Endothelial cell of umbilical vein (primary cell): ENCODE measurements at regions not wholly inside any gene's neighbourhood (a gene's known extent, or its start where the extent isn't known, plus 50 kb on each side); places are given as distances from the start of the nearest gene placed in this dataset.

Source experiments
- EZH2 ChIP-seq: IDR thresholded peaks from 2 replicates; pipeline ENCODE4 v1.6.1; 2012; ENCODE audit warnings: borderline replicate concordance, low read depth, mild to moderate bottlenecking, moderate library complexity, low read length, inconsistent platforms; ENCODE audit not compliant: severe bottlenecking
- FOS ChIP-seq: IDR thresholded peaks from 2 replicates; pipeline ENCODE4 v1.6.1; 2011; ENCODE audit warnings: mild to moderate bottlenecking, low read length, moderate library complexity, borderline replicate concordance; ENCODE audit not compliant: insufficient read depth
- GATA2 ChIP-seq: IDR thresholded peaks from 2 replicates; pipeline ENCODE4 v1.7.0; 2011; ENCODE audit warnings: low read depth, mild to moderate bottlenecking, moderate library complexity, mixed read lengths, low read length; ENCODE audit not compliant: insufficient read length, insufficient read depth
- JUN ChIP-seq: IDR thresholded peaks from 2 replicates; pipeline ENCODE4 v1.6.1; 2011; ENCODE audit warnings: borderline replicate concordance, low read depth; ENCODE audit not compliant: insufficient read length, insufficient read depth
- MYC ChIP-seq: IDR thresholded peaks from one replicate; pipeline ENCODE4 v1.6.1; 2011; ENCODE audit warnings: mild to moderate bottlenecking, low read depth, low read length
- POLR2A ChIP-seq: IDR thresholded peaks from 2 replicates; pipeline ENCODE4 v1.6.1; 2012; ENCODE audit warnings: low read depth, mild to moderate bottlenecking, control low read depth, low read length
- POLR2AphosphoS5 ChIP-seq: IDR thresholded peaks from 2 replicates; pipeline ENCODE4 v1.6.1; 2012; ENCODE audit warnings: low read depth, mild to moderate bottlenecking, control low read depth, low read length, moderate library complexity; ENCODE audit not compliant: insufficient read depth
- TF ChIP-seq, protein P1 (sequence below), 2 donors: IDR thresholded peaks; 1 replicate in 1 of 2; 2 replicates in 1 of 2; pipeline ENCODE4 v1.5.1; 2011; ENCODE audit warnings: low read length in 2 of 2, mild to moderate bottlenecking in 2 of 2, moderate library complexity in 2 of 2, control low read depth in 1 of 2, inconsistent platforms in 1 of 2, low read depth in 1 of 2; ENCODE audit not compliant: insufficient read depth in 1 of 2; ENCODE audit errors: extremely low read depth in 1 of 2
- TF ChIP-seq, protein P2 (sequence below): IDR thresholded peaks from 2 replicates; pipeline ENCODE4 v1.6.1; 2011; ENCODE audit not compliant: insufficient read depth, insufficient read length

DNA sequence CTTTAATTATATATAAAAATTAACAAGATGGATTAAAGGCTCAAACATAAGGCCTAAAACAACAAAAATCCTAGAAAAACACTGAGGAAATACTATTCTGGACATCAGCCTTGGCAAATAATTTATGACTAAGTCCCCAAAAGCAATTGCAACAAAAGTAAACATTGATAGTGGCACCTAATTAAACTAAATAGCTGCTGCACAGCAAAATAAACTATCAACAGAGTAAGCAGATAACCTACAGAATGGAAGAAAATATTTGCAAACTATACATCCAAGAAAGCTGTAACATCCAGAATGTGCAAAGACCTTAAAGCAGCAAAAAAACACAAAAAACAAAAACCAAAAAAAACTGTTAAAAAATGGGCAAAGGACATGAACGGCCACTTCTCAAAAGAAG, 384.0 kb upstream of the SEMA3D start:
- TF ChIP-seq, protein P1, sequence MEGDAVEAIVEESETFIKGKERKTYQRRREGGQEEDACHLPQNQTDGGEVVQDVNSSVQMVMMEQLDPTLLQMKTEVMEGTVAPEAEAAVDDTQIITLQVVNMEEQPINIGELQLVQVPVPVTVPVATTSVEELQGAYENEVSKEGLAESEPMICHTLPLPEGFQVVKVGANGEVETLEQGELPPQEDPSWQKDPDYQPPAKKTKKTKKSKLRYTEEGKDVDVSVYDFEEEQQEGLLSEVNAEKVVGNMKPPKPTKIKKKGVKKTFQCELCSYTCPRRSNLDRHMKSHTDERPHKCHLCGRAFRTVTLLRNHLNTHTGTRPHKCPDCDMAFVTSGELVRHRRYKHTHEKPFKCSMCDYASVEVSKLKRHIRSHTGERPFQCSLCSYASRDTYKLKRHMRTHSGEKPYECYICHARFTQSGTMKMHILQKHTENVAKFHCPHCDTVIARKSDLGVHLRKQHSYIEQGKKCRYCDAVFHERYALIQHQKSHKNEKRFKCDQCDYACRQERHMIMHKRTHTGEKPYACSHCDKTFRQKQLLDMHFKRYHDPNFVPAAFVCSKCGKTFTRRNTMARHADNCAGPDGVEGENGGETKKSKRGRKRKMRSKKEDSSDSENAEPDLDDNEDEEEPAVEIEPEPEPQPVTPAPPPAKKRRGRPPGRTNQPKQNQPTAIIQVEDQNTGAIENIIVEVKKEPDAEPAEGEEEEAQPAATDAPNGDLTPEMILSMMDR (IDR thresholded peaks at IDR 0.05; ENCODE audit: extremely low read depth in 1 of 2, insufficient read depth in 1 of 2, low read depth in 1 of 2, low read length in 2 of 2) = no peak
- TF ChIP-seq POLR2A = no peak
- no peak for TF ChIP-seq EZH2
- no peak for TF ChIP-seq POLR2AphosphoS5
- TF ChIP-seq MYC = no peak
- TF ChIP-seq, protein P2, sequence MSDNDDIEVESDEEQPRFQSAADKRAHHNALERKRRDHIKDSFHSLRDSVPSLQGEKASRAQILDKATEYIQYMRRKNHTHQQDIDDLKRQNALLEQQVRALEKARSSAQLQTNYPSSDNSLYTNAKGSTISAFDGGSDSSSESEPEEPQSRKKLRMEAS = no peak
- TF ChIP-seq GATA2 = no peak
- no peak for TF ChIP-seq FOS
- no peak for TF ChIP-seq JUN
